ENCODE measurements at regions not wholly inside any gene's neighbourhood (a gene's known extent, or its start where the extent isn't known, plus 50 kb on each side); places are given as distances from the start of the nearest gene placed in this dataset.
"Not testable (repeated sequence)": the region's sequence is repeated elsewhere in the genome, so short reads cannot be mapped to it uniquely, and the experiment has no call there.

GRCh38 chr2:110028411-110028810 lies 87.2 kb downstream of the MALL start:
- TF ChIP-seq CTCF, POLR2A (IDR thresholded peaks at IDR 0.05): not testable (repeated sequence)

Data from esophagus squamous epithelium (tissue), 4 donors.